ENCODE measurements at regions not wholly inside any gene's neighbourhood (a gene's known extent, or its start where the extent isn't known, plus 50 kb on each side); places are given as distances from the start of the nearest gene placed in this dataset.

DNA sequence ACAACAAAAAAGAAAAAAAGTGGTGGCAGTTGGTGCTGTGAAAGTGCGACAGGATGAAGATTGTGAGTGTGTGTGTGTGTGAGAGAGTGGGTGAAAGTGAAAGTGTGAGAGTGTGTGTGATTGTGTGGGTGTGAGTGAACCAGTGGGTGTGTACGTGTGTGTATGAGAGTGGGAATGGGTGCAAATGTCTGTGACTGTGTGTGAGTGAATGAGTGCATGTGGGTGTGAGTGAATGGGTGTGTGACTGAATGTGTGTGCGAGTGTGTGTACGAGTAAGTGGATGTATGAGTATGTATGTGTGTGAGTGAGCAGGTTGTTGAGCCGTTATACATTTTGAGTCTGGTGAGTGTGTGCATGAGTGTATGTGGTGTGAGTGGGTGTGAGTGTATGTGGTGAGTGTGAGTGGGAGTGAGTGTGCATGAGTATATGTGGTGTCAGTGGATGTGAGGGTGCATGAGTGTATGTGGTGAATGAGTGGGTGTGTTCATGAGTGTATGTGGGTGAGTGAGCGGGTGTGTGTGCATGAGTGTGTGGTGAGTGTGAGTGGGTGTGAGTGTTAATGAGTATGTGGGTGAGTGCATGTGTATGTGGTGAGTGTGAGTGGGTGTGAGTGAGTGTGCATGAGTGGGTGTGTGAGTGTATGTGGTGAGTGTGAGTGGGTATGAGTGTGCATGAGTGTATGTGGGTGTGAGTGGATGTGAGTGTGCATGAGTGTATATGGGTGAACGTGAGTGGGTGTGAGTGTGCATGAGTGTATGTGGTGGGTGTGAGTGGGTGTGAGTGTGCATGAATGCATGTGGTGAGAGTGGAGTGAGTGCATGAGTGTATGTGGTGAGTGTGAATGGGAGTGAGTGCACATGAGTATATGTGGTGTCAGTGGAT is 69.3 kb upstream of the HPCAL1 start:
- Mint-ChIP-seq H3K4me3 (peak overlapping the region in 2 of 5 donors; percentile 5 to 36), H3K36me3 (peaks cover 0 to 4% (median 0%) of the 10 kb centered on the region in 3 donors), H3K4me1 (peaks cover 33 to 37% of the 10 kb centered on the region in 2 donors), H3K9me3 (peaks cover 0 to 1% (median 0%) of the 10 kb centered on the region in 6 donors), H3K27ac (peak overlapping the region in 4 of 6 donors; percentile 15 to 68 (median 32)), H3K27me3 (ENCODE audit: low read depth in 3 of 3) (peaks cover 2 to 4% (median 4%) of the 10 kb centered on the region in 3 donors)
- DNase-seq, result no peak

DNA sequence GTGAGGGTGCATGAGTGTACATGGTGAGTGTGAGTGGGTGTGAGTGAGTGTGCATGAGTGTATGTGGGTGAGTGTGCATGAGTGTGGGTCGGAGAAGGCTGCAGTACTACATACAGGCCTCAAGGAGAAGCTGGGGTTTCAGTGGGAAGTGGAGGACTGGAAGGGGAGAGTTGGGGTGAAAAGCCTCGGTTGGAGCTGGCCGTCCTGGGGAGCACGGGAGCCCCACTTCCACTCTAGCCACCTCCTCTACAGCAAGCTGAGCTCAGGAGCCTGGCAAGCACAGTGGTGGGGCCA is 68.7 kb upstream of the HPCAL1 start:
- Mint-ChIP-seq H3K27ac (no peak overlapping the region), H3K4me1 (peaks cover 33 to 37% of the 10 kb centered on the region in 2 donors), H3K27me3 (ENCODE audit: low read depth in 3 of 3) (peaks cover 2 to 4% (median 4%) of the 10 kb centered on the region in 3 donors), H3K9me3 (peaks cover 0 to 1% (median 0%) of the 10 kb centered on the region in 6 donors), H3K4me3 (peak overlapping the region in 1 of 5 donors; percentile 5), H3K36me3 (peaks cover 0 to 4% (median 0%) of the 10 kb centered on the region in 3 donors)
- no peak for DNase-seq

DNA sequence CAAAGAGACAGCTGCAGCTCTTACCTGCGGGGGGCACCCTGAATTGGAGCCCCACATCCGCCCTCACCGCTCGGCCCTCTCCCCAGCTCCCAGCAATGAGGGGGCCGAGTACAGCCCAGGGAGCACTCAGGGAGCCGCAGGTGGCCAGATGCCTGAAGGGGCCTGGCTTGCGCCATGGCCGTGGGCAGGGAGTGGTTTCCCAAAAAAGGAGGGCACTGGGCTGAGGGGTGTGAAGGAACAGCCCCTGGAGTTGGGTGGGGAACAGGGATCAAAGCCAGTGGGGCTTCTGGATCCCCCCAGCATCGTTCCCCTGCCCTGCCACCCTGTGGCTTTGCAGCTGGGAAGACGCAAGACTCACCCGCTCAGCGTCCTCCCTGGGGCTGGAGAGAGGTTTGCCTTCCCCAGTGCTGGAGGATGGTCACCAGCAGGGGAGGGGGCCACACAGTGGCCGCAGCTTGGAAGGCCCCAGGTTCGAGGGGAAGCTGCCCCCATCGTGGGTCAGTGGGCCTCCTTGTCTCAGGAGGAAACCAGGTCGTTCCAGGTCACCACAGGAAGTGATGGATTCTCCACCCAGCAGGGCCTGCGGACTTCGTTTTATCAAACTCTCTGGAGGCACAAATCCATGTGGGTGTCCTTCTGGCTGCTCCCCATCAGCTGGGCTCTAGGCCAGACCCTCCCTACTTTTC is 68.2 kb upstream of the HPCAL1 start:
- H3K27me3 Mint-ChIP-seq (ENCODE audit: low read depth in 3 of 3), result peaks cover 2 to 4% (median 4%) of the 10 kb centered on the region in 3 donors
- DNase-seq, result no peak

DNA sequence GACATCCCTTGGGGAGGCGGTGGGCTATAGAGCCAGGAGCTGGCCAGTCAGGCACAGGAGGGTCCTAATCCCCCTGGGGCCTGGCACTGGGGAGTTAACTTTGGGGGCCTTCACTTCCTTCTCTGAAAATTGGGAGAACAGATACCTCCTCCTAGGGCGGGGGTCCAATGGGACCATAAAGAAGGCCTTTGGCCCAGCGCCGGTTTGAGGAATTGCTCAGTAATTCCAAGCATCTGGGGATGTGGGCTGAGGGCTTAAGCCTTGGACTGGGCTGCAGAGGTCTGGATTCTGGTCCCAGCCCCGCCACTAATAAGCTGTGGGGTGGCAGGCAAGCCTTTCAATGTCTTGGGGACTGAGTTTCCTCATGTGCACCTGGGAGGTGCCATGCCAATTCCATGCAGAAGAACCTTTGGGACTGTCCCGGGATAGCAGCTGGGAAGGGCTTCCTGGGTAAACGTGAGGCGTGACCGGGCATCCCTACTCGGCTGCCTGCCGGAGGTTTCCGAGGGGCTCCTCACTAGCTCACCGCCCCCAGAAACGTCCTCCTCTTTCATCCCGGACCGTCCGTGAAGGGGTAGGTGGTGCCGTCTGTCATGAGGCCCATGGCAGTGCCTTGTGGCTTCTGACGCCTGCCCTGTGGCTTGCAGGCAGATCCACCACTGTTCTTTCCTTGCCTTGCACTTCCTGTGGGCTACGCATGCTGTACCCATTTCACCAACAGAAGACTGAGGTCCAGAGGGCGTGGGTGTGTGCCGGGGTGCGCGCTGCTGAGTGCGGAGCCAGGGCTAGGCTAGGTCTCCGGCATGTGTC is 67.4 kb upstream of the HPCAL1 start:
- Mint-ChIP-seq H3K9me3 (peaks cover 0 to 1% (median 0%) of the 10 kb centered on the region in 6 donors), H3K4me3 (peak overlapping the region in 3 of 5 donors; percentile 25 to 61 (median 36)), H3K4me1 (peaks cover 33 to 37% of the 10 kb centered on the region in 2 donors), H3K27ac (no peak overlapping the region), H3K27me3 (ENCODE audit: low read depth in 3 of 3) (peaks cover 0 to 4% (median 2%) of the 10 kb centered on the region in 3 donors), H3K36me3 (peaks cover 0 to 4% (median 0%) of the 10 kb centered on the region in 3 donors)
- DNase-seq, result peak; percentile 25 to 54 (median 45)

More for the DNA sequence above, 68.2 kb upstream of the HPCAL1 start:
- peaks cover 0 to 1% (median 0%) of the 10 kb centered on the region in 6 donors for H3K9me3 Mint-ChIP-seq
- no peak overlapping the region for H3K4me3 Mint-ChIP-seq
- H3K4me1 Mint-ChIP-seq, result peaks cover 33 to 37% of the 10 kb centered on the region in 2 donors
- H3K27ac Mint-ChIP-seq, result no peak overlapping the region
- peaks cover 0 to 4% (median 0%) of the 10 kb centered on the region in 3 donors for H3K36me3 Mint-ChIP-seq

DNA sequence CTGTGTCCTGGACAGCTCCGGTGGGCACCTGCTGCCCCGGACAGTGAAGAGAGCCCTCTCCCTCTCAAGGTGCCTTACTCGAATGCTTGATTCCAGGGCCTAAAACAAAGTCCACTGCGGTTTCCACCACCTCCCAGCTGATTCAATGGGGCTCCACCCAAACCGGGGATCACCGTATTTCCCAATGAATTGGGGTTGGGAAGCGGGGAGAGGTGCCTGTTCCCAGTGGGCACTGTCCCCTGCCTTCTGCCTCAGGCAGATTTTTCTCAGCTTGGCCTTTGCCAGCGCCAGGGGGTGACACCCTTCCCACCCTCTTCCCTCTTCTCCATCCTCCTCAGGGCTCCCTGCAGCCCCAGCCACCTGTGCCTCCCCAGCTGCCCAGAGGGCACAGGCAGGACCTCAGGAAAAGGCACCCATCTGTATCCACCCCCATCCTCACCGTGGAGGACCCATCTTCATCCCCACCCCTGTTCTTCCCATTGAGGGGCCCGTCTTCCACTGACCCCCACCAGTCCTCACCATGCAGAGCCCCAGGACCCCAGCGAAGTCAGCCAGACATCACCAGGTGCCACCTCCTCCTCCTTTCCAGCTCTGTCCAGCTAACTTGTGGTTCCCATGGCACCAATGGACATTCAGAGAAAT is 66.7 kb upstream of the HPCAL1 start:
- H3K27ac Mint-ChIP-seq, result peak overlapping the region in 1 of 6 donors; percentile 19
- peaks cover 0 to 4% (median 3%) of the 10 kb centered on the region in 3 donors for H3K27me3 Mint-ChIP-seq (ENCODE audit: low read depth in 3 of 3)
- peaks cover 0 to 4% (median 0%) of the 10 kb centered on the region in 3 donors for H3K36me3 Mint-ChIP-seq
- peak overlapping the region in 3 of 5 donors; percentile 25 to 61 (median 36) for H3K4me3 Mint-ChIP-seq
- peaks cover 0 to 1% (median 0%) of the 10 kb centered on the region in 6 donors for H3K9me3 Mint-ChIP-seq
- no peak for DNase-seq
- H3K4me1 Mint-ChIP-seq, result peaks cover 33 to 37% of the 10 kb centered on the region in 2 donors

DNA sequence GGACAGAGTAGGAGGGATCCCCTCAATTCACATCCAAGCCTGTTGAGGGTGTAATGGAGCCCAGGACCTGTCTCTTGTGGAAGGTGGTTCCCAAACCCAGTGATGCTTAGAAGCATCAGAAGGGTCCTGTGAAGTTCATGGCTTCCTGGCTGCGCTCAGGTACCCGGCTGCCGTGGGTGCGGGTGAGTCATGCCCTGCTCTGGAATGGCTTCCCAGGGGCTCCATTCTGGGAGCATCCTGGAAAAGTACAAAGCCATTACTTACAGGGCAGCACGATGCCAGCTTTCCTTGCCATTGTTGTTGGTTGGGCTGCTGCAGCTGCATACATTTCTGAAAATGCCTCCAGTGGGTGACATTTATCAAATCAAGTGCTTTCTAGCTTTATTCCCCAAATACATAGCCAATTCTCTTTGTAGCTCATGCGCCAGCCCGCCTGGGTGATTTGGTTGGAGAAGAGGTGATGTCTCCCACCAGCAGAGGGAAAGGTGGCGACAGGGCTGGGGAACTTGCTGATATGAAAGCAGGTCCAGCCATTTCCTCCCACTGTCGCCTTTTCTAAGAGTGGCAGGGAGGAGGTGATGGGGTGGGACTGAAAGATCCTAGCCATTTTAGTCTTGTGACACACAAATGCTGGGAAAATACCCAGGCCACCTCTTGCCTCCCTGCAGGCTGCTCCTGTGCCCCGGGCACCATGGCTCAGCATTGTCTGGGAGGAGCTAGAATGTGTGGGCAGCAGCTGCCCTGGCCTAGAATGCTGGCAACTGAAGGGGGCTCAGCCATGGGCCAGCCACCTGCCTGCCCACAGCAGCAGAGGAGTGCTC is 65.9 kb upstream of the HPCAL1 start:
- Mint-ChIP-seq H3K27ac (peak overlapping the region in 1 of 6 donors; percentile 19), H3K4me3 (no peak overlapping the region), H3K36me3 (peaks cover 0 to 4% (median 0%) of the 10 kb centered on the region in 3 donors), H3K27me3 (ENCODE audit: low read depth in 3 of 3) (peaks cover 0 to 5% (median 4%) of the 10 kb centered on the region in 3 donors), H3K4me1 (peaks cover 33 to 37% of the 10 kb centered on the region in 2 donors), H3K9me3 (peaks cover 0 to 1% (median 0%) of the 10 kb centered on the region in 6 donors)
- DNase-seq, result no peak

DNA sequence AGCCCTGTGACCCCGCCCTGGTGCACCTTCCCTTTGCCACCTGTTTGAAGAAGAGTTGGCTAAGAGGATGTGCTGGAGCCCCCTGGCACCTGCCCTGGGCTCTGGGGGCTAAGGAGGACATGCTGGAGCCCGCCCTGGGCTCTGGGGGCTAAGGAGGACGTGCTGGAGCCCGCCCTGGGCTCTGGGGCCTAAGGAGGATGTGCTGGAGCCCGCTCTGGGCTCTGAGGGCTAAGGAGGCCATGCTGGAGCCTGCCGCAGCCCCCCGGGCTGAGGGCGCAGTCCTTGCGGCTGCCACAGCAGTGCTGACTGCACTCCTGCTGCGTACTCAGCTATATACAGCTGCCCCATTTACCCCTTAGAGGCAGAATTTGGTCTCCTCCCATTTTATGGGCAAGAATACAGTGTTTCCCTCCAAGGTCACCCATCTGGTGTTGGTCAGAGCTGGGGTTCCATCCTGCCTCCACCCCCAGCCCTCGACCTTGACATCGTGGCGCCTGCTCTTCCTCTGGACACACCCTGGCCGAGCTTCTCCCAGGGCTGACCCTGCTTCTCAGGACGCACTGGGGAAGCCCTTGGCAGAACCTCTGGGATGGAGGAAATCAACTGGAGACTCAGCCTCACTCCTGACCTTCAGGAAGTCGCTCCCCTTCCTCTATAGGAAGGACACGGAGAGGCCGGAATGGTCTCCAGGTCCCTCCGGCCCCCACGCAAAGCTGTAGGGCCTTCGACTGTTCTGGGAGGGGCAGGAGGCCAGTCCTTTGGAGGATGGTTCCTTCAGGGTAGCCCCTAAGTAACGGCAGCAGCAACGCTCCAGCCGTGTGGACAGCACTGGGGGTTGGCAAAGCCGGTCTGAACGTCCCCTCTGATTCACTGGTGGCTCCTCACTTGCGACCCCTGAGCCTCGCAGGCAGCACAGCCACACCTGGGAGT is 65.0 kb upstream of the HPCAL1 start:
- no peak for DNase-seq
- peaks cover 0 to 1% (median 0%) of the 10 kb centered on the region in 6 donors for H3K9me3 Mint-ChIP-seq
- peaks cover 0 to 7% (median 4%) of the 10 kb centered on the region in 3 donors for H3K27me3 Mint-ChIP-seq (ENCODE audit: low read depth in 3 of 3)
- no peak overlapping the region for H3K27ac Mint-ChIP-seq
- peaks cover 0 to 4% (median 0%) of the 10 kb centered on the region in 3 donors for H3K36me3 Mint-ChIP-seq
- no peak overlapping the region for H3K4me3 Mint-ChIP-seq
- peaks cover 30 to 33% of the 10 kb centered on the region in 2 donors for H3K4me1 Mint-ChIP-seq

DNA sequence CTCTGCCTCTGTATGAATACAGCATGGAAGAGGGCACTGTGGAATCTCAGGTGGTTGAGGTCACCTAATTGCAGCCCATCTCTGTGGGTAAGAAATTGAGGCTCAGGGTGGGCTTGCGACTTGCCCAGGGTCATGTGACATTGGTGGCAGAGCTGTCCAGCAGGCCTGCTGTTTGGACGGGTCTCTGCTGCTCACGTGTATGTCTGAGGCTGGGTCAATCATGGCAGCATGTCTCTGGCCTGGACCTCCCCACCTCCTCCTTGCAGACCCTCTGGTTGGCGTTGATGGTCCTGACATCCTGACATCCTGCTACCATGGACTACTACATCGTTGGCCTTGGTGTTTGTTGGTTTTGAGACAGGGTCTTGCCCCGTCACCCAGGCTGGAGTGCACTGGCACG is 64.3 kb upstream of the HPCAL1 start:
- Mint-ChIP-seq H3K27ac (no peak overlapping the region), H3K4me1 (peaks cover 23 to 25% of the 10 kb centered on the region in 2 donors), H3K27me3 (ENCODE audit: low read depth in 3 of 3) (peaks cover 0 to 4% (median 4%) of the 10 kb centered on the region in 3 donors), H3K9me3 (no peaks in the 10 kb centered on the region), H3K4me3 (no peak overlapping the region), H3K36me3 (peaks cover 0 to 2% (median 0%) of the 10 kb centered on the region in 3 donors)
- DNase-seq, result no peak

DNA sequence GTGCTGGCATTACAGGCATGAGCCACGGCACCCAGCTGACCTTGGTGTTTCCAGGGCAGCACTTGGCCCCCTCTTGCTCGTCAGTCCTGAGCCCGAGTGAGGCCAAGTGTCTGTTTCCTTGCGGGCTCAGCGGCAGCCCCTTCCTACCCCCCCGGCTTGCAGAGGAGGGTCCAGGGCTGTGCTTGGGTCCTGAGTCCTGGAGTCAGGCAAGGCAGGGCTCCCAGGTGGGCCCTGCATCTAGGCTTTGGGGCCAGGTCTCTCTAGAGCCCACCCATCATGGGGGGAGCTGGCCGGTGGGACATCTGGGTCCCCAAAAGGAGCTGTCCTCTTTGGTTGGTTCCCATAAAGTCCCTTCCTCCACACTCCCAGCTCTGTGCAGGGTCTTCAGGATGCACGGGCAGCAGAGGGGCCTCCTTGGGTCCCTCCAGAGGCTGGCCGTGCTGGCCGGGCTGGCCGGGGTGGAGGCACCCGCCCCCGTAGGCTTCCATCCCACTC is 63.7 kb upstream of the HPCAL1 start:
- Mint-ChIP-seq H3K9me3 (no peaks in the 10 kb centered on the region), H3K4me3 (no peak overlapping the region), H3K36me3 (no peaks in the 10 kb centered on the region), H3K27ac (no peak overlapping the region), H3K27me3 (ENCODE audit: low read depth in 3 of 3) (peaks cover 0 to 4% (median 4%) of the 10 kb centered on the region in 3 donors), H3K4me1 (peaks cover 16 to 19% of the 10 kb centered on the region in 2 donors)
- DNase-seq, result no peak

DNA sequence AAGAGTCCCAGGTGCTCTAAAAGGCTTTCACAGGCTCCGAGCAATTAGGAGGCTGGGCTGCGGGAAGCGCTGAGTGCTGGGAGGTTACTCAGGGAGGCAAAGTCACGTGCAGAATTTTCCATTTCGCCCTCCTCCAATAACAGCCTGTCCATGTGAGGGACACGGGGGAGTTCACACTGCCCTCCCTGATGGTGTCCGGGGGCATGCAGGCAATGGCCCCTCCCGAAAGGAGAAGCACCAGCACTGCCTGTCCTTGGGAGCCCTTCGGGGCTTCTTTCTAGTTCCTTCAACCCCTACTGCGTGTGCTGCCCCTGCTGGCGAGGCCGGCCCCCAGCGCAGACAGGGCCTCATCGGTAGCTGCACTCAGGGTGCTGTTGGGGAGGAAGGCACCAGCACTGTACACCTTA is 63.1 kb upstream of the HPCAL1 start:
- H3K27ac Mint-ChIP-seq, result no peak overlapping the region
- peaks cover 15 to 18% of the 10 kb centered on the region in 2 donors for H3K4me1 Mint-ChIP-seq
- no peaks in the 10 kb centered on the region for H3K9me3 Mint-ChIP-seq
- H3K36me3 Mint-ChIP-seq, result no peaks in the 10 kb centered on the region
- no peak for DNase-seq
- H3K27me3 Mint-ChIP-seq (ENCODE audit: low read depth in 3 of 3), result peaks cover 0 to 4% (median 4%) of the 10 kb centered on the region in 3 donors
- H3K4me3 Mint-ChIP-seq, result no peak overlapping the region

DNA sequence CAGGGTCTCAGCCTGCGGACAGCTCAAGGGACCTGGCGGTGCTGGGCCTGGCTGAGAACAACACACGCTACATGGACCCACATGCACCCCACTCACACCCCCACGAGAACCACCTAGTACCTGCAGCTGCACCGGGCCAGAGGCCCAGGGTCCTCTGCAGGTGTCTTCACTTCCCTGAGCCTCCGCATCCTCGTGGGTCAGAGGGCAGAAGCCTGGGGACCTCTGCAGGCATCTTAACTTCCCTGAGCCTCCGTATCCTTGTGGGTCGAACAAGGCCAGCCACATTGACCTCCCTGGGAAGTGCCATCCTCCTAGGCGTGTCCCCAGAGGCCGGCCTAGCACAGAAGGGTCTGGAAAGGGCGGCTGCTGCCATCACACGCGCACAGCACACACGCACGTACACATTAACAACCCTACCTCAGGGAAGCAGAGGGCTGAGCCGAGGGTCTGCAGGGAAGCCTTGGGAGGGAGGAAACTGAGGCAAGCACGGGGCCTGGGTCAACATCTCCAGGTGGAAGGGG is 62.5 kb upstream of the HPCAL1 start:
- H3K4me3 Mint-ChIP-seq, result no peak overlapping the region
- H3K4me1 Mint-ChIP-seq, result peaks cover 11 to 15% of the 10 kb centered on the region in 2 donors
- no peaks in the 10 kb centered on the region for H3K9me3 Mint-ChIP-seq
- no peak overlapping the region for H3K27ac Mint-ChIP-seq
- no peak for DNase-seq
- H3K36me3 Mint-ChIP-seq, result no peaks in the 10 kb centered on the region
- peaks cover 0 to 4% (median 4%) of the 10 kb centered on the region in 3 donors for H3K27me3 Mint-ChIP-seq (ENCODE audit: low read depth in 3 of 3)
